ENCODE measurements at regions not wholly inside any gene's neighbourhood (a gene's known extent, or its start where the extent isn't known, plus 50 kb on each side); places are given as distances from the start of the nearest gene placed in this dataset.

- Histone ChIP-seq H3K9ac (ENCODE audit: low read length) (no peak overlapping the region), H3K79me2 (ENCODE audit: low read length) (no peaks in the 10 kb centered on the region), H3K4me3 (ENCODE audit: low read length) (no peak overlapping the region), H3K36me3 (replicated peaks; ENCODE audit: low read depth, low read length) (no peaks in the 10 kb centered on the region), H3K9me3 (ENCODE audit: insufficient read depth, low read length) (no peaks in the 10 kb centered on the region), H2AFZ (ENCODE audit: low read depth, low read length) (no peak overlapping the region), H3K27ac (ENCODE audit: low read length) (no peak overlapping the region), H4K20me1 (ENCODE audit: insufficient read depth, low read length) (no peaks in the 10 kb centered on the region), H3K4me2 (ENCODE audit: low read length) (no peak overlapping the region), H3K4me1 (ENCODE audit: low read length) (no peaks in the 10 kb centered on the region), H3K27me3 (ENCODE audit: low read depth, low read length) (0 out of 2 replicates have a peak, but pooled peaks cover 5% of the 10 kb centered on the region)
- TF ChIP-seq, protein P1, sequence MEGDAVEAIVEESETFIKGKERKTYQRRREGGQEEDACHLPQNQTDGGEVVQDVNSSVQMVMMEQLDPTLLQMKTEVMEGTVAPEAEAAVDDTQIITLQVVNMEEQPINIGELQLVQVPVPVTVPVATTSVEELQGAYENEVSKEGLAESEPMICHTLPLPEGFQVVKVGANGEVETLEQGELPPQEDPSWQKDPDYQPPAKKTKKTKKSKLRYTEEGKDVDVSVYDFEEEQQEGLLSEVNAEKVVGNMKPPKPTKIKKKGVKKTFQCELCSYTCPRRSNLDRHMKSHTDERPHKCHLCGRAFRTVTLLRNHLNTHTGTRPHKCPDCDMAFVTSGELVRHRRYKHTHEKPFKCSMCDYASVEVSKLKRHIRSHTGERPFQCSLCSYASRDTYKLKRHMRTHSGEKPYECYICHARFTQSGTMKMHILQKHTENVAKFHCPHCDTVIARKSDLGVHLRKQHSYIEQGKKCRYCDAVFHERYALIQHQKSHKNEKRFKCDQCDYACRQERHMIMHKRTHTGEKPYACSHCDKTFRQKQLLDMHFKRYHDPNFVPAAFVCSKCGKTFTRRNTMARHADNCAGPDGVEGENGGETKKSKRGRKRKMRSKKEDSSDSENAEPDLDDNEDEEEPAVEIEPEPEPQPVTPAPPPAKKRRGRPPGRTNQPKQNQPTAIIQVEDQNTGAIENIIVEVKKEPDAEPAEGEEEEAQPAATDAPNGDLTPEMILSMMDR (IDR thresholded peaks at IDR 0.05; ENCODE audit: low read depth, low read length) = no peak
- no peak for TF ChIP-seq EZH2phosphoT487 (IDR thresholded peaks at IDR 0.05; ENCODE audit: low read depth)
Observed at GRCh38 chr2:198387677-198388076, 583.3 kb downstream of the PLCL1 start.

DNA sequence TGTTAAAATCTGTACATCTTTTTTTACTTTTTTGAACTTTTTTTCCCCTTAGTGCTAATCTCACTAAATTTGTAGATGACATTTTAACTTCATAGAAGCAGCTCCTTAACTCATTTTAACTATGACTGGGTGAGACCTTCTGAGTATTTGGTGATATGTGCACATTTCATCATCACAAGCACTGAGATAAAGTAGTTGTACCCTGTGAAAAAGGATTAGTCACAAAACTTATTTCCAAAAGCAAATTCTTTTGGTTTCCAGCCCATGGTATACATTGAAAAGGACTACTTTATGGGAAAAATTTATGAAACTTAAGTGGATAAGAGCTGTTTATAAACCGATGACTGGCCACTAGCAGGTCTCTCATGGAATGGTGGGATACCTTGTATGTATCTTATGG is 581.5 kb downstream of the PLCL1 start:
- peaks cover 14% of the 10 kb centered on the region for H3K27me3 ChIP-seq (ENCODE audit: low read depth, low read length)
- H3K9me3 ChIP-seq (ENCODE audit: insufficient read depth, low read length) = no peaks in the 10 kb centered on the region
- no peak overlapping the region for H2AFZ ChIP-seq (ENCODE audit: low read depth, low read length)
- H3K4me3 ChIP-seq (ENCODE audit: low read length) = no peak overlapping the region
- H3K27ac ChIP-seq (ENCODE audit: low read length) = no peak overlapping the region
- H3K79me2 ChIP-seq (ENCODE audit: low read length) = no peaks in the 10 kb centered on the region
- H3K4me1 ChIP-seq (ENCODE audit: low read length) = no peaks in the 10 kb centered on the region
- no peak overlapping the region for H3K4me2 ChIP-seq (ENCODE audit: low read length)
- H3K36me3 ChIP-seq (replicated peaks; ENCODE audit: low read depth, low read length) = no peaks in the 10 kb centered on the region
- H3K9ac ChIP-seq (ENCODE audit: low read length) = no peak overlapping the region
- TF ChIP-seq, protein P1 (IDR thresholded peaks at IDR 0.05; ENCODE audit: low read depth, low read length) = no peak
- TF ChIP-seq EZH2phosphoT487 (IDR thresholded peaks at IDR 0.05; ENCODE audit: low read depth) = no peak
- H4K20me1 ChIP-seq (ENCODE audit: insufficient read depth, low read length) = no peaks in the 10 kb centered on the region

DNA sequence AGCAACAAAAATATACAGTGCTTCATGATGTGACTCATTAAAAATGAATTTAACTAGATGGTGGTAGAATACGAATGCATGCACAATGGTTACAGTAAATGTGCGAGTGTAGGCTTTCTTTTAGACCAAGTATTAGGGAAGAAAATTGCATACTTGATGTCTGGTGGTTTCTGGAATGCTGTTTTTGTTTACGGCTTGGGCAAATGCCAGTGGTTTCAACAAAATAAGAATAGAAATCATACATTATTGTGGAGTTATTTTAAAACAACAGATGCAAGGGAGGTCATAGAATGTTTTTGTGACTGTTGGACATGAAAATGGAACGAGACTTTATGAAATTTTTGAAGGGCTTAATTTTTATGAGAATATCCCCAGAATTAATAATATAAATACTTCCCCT is 580.9 kb downstream of the PLCL1 start:
- H3K27ac ChIP-seq (ENCODE audit: low read length) = no peak overlapping the region
- H3K4me3 ChIP-seq (ENCODE audit: low read length) = no peak overlapping the region
- H3K4me2 ChIP-seq (ENCODE audit: low read length) = no peak overlapping the region
- no peaks in the 10 kb centered on the region for H3K36me3 ChIP-seq (replicated peaks; ENCODE audit: low read depth, low read length)
- no peaks in the 10 kb centered on the region for H3K79me2 ChIP-seq (ENCODE audit: low read length)
- no peak overlapping the region for H3K9ac ChIP-seq (ENCODE audit: low read length)
- no peaks in the 10 kb centered on the region for H4K20me1 ChIP-seq (ENCODE audit: insufficient read depth, low read length)
- H2AFZ ChIP-seq (ENCODE audit: low read depth, low read length) = no peak overlapping the region
- peaks cover 18% of the 10 kb centered on the region for H3K27me3 ChIP-seq (ENCODE audit: low read depth, low read length)
- no peaks in the 10 kb centered on the region for H3K9me3 ChIP-seq (ENCODE audit: insufficient read depth, low read length)
- no peaks in the 10 kb centered on the region for H3K4me1 ChIP-seq (ENCODE audit: low read length)
- no peak for TF ChIP-seq EZH2phosphoT487 (IDR thresholded peaks at IDR 0.05; ENCODE audit: low read depth)
- TF ChIP-seq, protein P1 (IDR thresholded peaks at IDR 0.05; ENCODE audit: low read depth, low read length) = no peak

- TF ChIP-seq, protein P1 (IDR thresholded peaks at IDR 0.05; ENCODE audit: low read depth, low read length) = no peak
- TF ChIP-seq EZH2phosphoT487 (IDR thresholded peaks at IDR 0.05; ENCODE audit: low read depth) = no peak
- no peaks in the 10 kb centered on the region for H3K79me2 ChIP-seq (ENCODE audit: low read length)
- H3K9me3 ChIP-seq (ENCODE audit: insufficient read depth, low read length) = no peaks in the 10 kb centered on the region
- no peak overlapping the region for H3K27ac ChIP-seq (ENCODE audit: low read length)
- H3K4me2 ChIP-seq (ENCODE audit: low read length) = no peak overlapping the region
- no peak overlapping the region for H2AFZ ChIP-seq (ENCODE audit: low read depth, low read length)
- no peaks in the 10 kb centered on the region for H3K4me1 ChIP-seq (ENCODE audit: low read length)
- H3K36me3 ChIP-seq (replicated peaks; ENCODE audit: low read depth, low read length) = no peaks in the 10 kb centered on the region
- no peak overlapping the region for H3K4me3 ChIP-seq (ENCODE audit: low read length)
- peaks cover 32% of the 10 kb centered on the region for H3K27me3 ChIP-seq (ENCODE audit: low read depth, low read length)
- no peak overlapping the region for H3K9ac ChIP-seq (ENCODE audit: low read length)
- no peaks in the 10 kb centered on the region for H4K20me1 ChIP-seq (ENCODE audit: insufficient read depth, low read length)
Observed at GRCh38 chr2:198383392-198383791, 579.0 kb downstream of the PLCL1 start.

Data from OCI-LY3 (cell line).